PC-3 (cell line): ENCODE measurements at regions not wholly inside any gene's neighbourhood (a gene's known extent, or its start where the extent isn't known, plus 50 kb on each side); places are given as distances from the start of the nearest gene placed in this dataset.

Source experiments
- ATAC-seq: fragments of 200-7000 bp; cut with Tn5 transposase; 2 replicates; pipeline ENCODE4 v1.9.1; 2020; ENCODE audit warnings: mild to moderate bottlenecking, moderate library complexity
- BruUV-seq: library from RNA; stranded (reverse); fragments of 400-500 nt; replicated peaks from 2 replicates; lab custom pipeline; 2021; lab: Mats Ljungman, UMichigan
- CTCF ChIA-PET: fragments of 300-600 bp; sonication (Branson Sonifier 250); formaldehyde crosslinking; loops from one replicate; lab custom pipeline; 2022; ENCODE audit warnings: antibody characterized with exemption; lab: Charles Lee
- POLR2A ChIA-PET: fragments of 300-600 bp; sonication (Branson Sonifier 250); formaldehyde crosslinking; loops from one replicate; lab custom pipeline; 2022; ENCODE audit warnings: antibody characterized with exemption; ENCODE audit not compliant: unreplicated experiment; lab: Charles Lee
- DNase-seq: peaks from one replicate; pipeline ENCODE4 v3.0.0-alpha.2; 2015
- H2AFZ ChIP-seq: fragments of 300-600 bp; sonication (generic); 2 replicates; pipeline ENCODE4 v1.6.0; 2016; ENCODE audit warnings: antibody characterized with exemption, low read length
- H3F3A ChIP-seq: fragments of 300-600 bp; sonication (generic); one replicate; pipeline ENCODE4 v1.6.0; 2017; ENCODE audit warnings: antibody characterized with exemption, low read length, control low read depth, mild to moderate bottlenecking; ENCODE audit not compliant: unreplicated experiment
- H3K27ac ChIP-seq: fragments of 300-600 bp; sonication (generic); 2 replicates; pipeline ENCODE4 v1.5.1; 2016; ENCODE audit warnings: mild to moderate bottlenecking, low read length
- H3K27me3 ChIP-seq: fragments of 300-600 bp; sonication (generic); 2 replicates; pipeline ENCODE4 v1.6.1; 2016; ENCODE audit warnings: low read length, mixed read lengths
- H3K36me3 ChIP-seq: fragments of 300-600 bp; sonication (generic); 2 replicates; pipeline ENCODE4 v1.6.1; 2016; ENCODE audit warnings: low read depth, mixed run types, low read length, mixed read lengths
- H3K4me1 ChIP-seq: fragments of 300-600 bp; sonication (generic); 2 replicates; pipeline ENCODE4 v1.5.1; 2016; ENCODE audit warnings: low read length; ENCODE audit not compliant: insufficient read depth
- H3K4me2 ChIP-seq: fragments of 300-600 bp; sonication (generic); 2 replicates; pipeline ENCODE4 v1.6.0; 2016; ENCODE audit warnings: low read length
- H3K4me3 ChIP-seq: fragments of 300-600 bp; sonication (generic); 2 replicates; pipeline ENCODE4 v1.5.1; 2016; ENCODE audit warnings: mild to moderate bottlenecking, low read length, mixed read lengths
- H3K79me2 ChIP-seq: fragments of 300-600 bp; sonication (generic); 2 replicates; pipeline ENCODE4 v1.6.1; 2017; ENCODE audit warnings: low read length, mixed read lengths
- H3K9ac ChIP-seq: fragments of 300-600 bp; sonication (generic); 2 replicates; pipeline ENCODE4 v1.6.0; 2016; ENCODE audit warnings: mild to moderate bottlenecking, low read length
- H3K9me2 ChIP-seq: fragments of 300-600 bp; sonication (generic); replicated peaks from 2 replicates; pipeline ENCODE4 v1.6.1; 2016; ENCODE audit warnings: mixed run types, low read length, mixed read lengths
- H3K9me3 ChIP-seq: fragments of 300-600 bp; sonication (generic); 2 replicates; pipeline ENCODE4 v1.6.1; 2016; ENCODE audit warnings: low read length, mixed read lengths
- H4K20me1 ChIP-seq: fragments of 300-600 bp; sonication (generic); 2 replicates; pipeline ENCODE4 v1.6.1; 2016; ENCODE audit warnings: low read length, mixed read lengths
- EZH2 ChIP-seq: fragments of 300-600 bp; sonication (generic); IDR thresholded peaks from one replicate; pipeline ENCODE4 v1.6.1; 2017; ENCODE audit warnings: antibody characterized with exemption, mild to moderate bottlenecking, low read length; ENCODE audit not compliant: unreplicated experiment
- EZH2phosphoT487 ChIP-seq: fragments of 300-600 bp; sonication (generic); IDR thresholded peaks from 2 replicates; pipeline ENCODE4 v1.6.1; 2018; ENCODE audit warnings: mild to moderate bottlenecking, antibody characterized with exemption, low read length, borderline replicate concordance
- intact Hi-C: fragments of 100-400 bp; cut with micrococcal nuclease; formaldehyde crosslinking; loops from 2 replicates; pipeline ENCODE4 v1.9.0; 2023
- TF ChIP-seq, protein P1 (sequence below): fragments of 300-600 bp; sonication (generic); conservative IDR thresholded peaks from 2 replicates; pipeline ENCODE4 v1.5.1; 2017; ENCODE audit warnings: antibody characterized with exemption, low read depth, mild to moderate bottlenecking, low read length

DNA sequence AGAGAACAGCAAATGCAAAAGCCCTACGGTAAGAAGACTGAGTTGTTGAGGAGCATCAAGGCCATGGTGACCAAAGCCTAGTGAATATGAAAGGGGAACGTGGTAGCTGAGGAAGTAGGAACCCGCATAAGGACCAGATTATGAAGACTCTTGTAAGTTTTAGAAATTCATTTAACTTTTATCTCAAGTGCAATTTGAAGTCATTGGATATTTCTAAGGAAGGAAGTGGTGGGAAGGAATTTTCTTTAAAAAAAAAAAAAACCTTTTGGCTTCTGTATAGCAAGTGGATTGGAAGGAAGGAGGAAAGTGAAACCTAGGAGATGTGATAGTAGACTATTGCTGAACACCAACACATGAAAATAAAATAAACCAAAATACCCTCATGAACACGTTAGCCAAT, 119.0 kb downstream of the TNFSF18 start:
- intact Hi-C loops: no loop called here

DNA sequence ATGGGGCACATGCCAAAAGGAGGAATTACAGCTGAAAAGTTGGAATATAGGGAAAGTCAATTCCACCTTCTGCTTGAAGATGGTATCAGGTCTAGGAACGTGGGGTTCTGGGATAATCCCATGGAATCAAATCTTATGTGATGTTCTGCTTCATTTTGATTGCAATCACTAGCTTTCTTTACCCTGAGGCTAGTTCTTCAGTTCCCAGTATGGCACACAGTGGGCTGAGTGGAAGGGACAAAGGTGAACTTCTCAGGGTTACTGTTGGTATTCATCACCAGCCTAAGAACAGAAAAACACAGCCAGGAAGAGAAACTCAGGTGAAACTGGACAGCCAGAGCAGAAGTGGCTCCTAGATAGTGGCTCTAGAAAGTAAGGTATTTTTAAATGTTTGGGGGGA, 117.8 kb downstream of the TNFSF18 start:
- H3K4me3 ChIP-seq: no peak overlapping the region
- H3K36me3 ChIP-seq: no peaks in the 10 kb centered on the region
- no peaks in the 10 kb centered on the region; the same call in 1 of the 2 replicates for H3K9me2 ChIP-seq
- no peaks in the 10 kb centered on the region for H4K20me1 ChIP-seq
- peaks cover 8% of the 10 kb centered on the region for H3F3A ChIP-seq
- H3K9ac ChIP-seq: peak overlapping the region; percentile 36
- peaks cover 44% of the 10 kb centered on the region for H3K4me1 ChIP-seq
- H3K79me2 ChIP-seq: no peaks in the 10 kb centered on the region
- BruUV-seq: no TSS peak
- intact Hi-C loops: no loop called here
- no peaks in the 10 kb centered on the region for H3K27me3 ChIP-seq
- H3K4me2 ChIP-seq: peak overlapping the region; percentile 11
- TF ChIP-seq, protein P1, sequence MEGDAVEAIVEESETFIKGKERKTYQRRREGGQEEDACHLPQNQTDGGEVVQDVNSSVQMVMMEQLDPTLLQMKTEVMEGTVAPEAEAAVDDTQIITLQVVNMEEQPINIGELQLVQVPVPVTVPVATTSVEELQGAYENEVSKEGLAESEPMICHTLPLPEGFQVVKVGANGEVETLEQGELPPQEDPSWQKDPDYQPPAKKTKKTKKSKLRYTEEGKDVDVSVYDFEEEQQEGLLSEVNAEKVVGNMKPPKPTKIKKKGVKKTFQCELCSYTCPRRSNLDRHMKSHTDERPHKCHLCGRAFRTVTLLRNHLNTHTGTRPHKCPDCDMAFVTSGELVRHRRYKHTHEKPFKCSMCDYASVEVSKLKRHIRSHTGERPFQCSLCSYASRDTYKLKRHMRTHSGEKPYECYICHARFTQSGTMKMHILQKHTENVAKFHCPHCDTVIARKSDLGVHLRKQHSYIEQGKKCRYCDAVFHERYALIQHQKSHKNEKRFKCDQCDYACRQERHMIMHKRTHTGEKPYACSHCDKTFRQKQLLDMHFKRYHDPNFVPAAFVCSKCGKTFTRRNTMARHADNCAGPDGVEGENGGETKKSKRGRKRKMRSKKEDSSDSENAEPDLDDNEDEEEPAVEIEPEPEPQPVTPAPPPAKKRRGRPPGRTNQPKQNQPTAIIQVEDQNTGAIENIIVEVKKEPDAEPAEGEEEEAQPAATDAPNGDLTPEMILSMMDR: no peak
- TF ChIP-seq EZH2: no peak
- TF ChIP-seq EZH2phosphoT487: no peak
- no peaks in the 10 kb centered on the region for H3K9me3 ChIP-seq
- H2AFZ ChIP-seq: 0 out of 2 replicates have a peak overlapping the region, but pooled peaks have one; percentile 4
- ChIA-PET POLR2A (interaction anchor here (0.5 kb wide), 1 partner anchor 43 kb away, joined by 3 read pairs; no protein-coding TSS in a partner anchor), CTCF (no interaction called here)
- ATAC-seq (no peak), DNase-seq (peak; percentile 61)
- peak overlapping the region; percentile 70 for H3K27ac ChIP-seq

More for the DNA sequence above, 119.0 kb downstream of the TNFSF18 start:
- Histone ChIP-seq H3K36me3 (no peaks in the 10 kb centered on the region), H4K20me1 (no peaks in the 10 kb centered on the region), H3K4me3 (no peak overlapping the region), H3K27ac (no peak overlapping the region), H3K79me2 (no peaks in the 10 kb centered on the region), H3K9ac (no peak overlapping the region), H2AFZ (no peak overlapping the region), H3K4me2 (no peak overlapping the region), H3K27me3 (no peaks in the 10 kb centered on the region), H3F3A (peaks cover 8% of the 10 kb centered on the region), H3K4me1 (peaks cover 44% of the 10 kb centered on the region), H3K9me2 (no peaks in the 10 kb centered on the region; the same call in 1 of the 2 replicates), H3K9me3 (no peaks in the 10 kb centered on the region)
- no peak for ATAC-seq
- TF ChIP-seq EZH2phosphoT487: no peak
- TF ChIP-seq, protein P1: no peak
- DNase-seq: no peak
- ChIA-PET CTCF (no interaction called here), POLR2A (no interaction called here)
- no TSS peak for BruUV-seq

DNA sequence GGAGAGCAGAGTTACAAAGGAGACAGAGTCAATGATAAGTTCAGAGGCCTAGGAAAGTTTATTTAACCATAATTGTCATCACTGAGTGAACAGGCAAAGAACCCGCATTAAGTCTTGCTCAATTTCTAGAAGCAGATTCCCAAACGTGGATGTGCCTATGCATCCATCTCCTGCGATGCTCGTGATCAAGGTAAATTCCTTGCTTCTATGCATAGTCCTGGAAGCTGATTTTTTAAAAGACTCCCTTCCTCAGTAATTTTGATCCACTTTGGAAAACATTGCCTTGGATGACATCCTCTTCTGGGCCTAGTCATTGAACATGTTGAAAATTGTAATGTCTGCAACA, 116.4 kb downstream of the TNFSF18 start:
- Histone ChIP-seq H3K79me2 (no peaks in the 10 kb centered on the region), H3K36me3 (no peaks in the 10 kb centered on the region), H3K9me2 (no peaks in the 10 kb centered on the region; the same call in 1 of the 2 replicates), H3K9ac (peak overlapping the region; percentile 17), H3K4me2 (peak overlapping the region; percentile 42), H3K4me1 (peaks cover 34% of the 10 kb centered on the region), H3K27me3 (no peaks in the 10 kb centered on the region), H2AFZ (peak overlapping the region; percentile 3; the same call in 1 of the 2 replicates), H3K27ac (peak overlapping the region; percentile 70), H3K9me3 (no peaks in the 10 kb centered on the region), H3K4me3 (no peak overlapping the region), H3F3A (peaks cover 8% of the 10 kb centered on the region), H4K20me1 (no peaks in the 10 kb centered on the region)
- ATAC-seq: no peak
- no peak for DNase-seq
- ChIA-PET CTCF (no interaction called here), POLR2A (no interaction called here)
- no TSS peak for BruUV-seq
- TF ChIP-seq EZH2phosphoT487: no peak
- TF ChIP-seq EZH2: no peak
- TF ChIP-seq, protein P1: no peak
- intact Hi-C loops: loop anchor here (1.0 to 2.0 kb wide), 6 partner anchors 16 to 268 kb away; no protein-coding TSS in a partner anchor
